ENCODE measurements at regions not wholly inside any gene's neighbourhood (a gene's known extent, or its start where the extent isn't known, plus 50 kb on each side); places are given as distances from the start of the nearest gene placed in this dataset.

DNA sequence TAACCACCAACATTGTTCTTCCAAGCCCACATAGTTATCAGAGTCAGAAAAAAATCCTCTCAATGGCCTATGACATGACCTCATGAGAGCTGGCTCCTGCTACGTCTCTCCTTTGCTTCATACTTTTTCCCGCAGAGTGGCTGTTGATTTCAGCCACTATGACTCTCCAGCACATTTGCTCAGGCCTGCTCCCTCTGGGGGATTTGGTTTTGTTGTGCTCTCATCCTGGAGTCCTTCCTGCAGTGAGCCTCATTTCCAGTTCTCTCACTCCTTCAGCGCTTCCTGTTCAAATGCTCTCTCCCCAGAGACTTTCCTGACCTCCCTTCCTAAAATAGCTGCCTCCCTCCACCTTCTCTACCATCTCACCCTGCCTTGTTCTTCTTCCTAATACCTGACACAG is 72.0 kb upstream of the USP29 start:
- H3K4me1 ChIP-seq (ENCODE audit: insufficient read depth): no peaks in the 10 kb centered on the region
- in situ Hi-C loops (cut with MboI): no loop called here
- no peak overlapping the region for H3K9ac ChIP-seq
- H3K4me2 ChIP-seq (ENCODE audit: unreplicated experiment): no peak overlapping the region
- no peak for DNase-seq
- H3K27ac ChIP-seq: no peak overlapping the region
- no peaks in the 10 kb centered on the region for H3K27me3 ChIP-seq (replicated peaks; ENCODE audit: insufficient read depth)
- no peaks in the 10 kb centered on the region for H3K9me2 ChIP-seq (ENCODE audit: insufficient read depth)
- TF ChIP-seq EZH2 (IDR thresholded peaks at IDR 0.05; ENCODE audit: insufficient read depth, poor library complexity, severe bottlenecking) (no peak), EZH2phosphoT487 (IDR thresholded peaks at IDR 0.05; ENCODE audit: insufficient read depth, low read depth) (no peak)
- no peaks in the 10 kb centered on the region for H4K20me1 ChIP-seq (ENCODE audit: insufficient read depth)
- 10 to 13% methylated on average over 3 of the region's 3 CpGs for WGBS, 2 experiments (ENCODE audit: low coverage in 1 of 2, low lambda C conversion rate in 2 of 2, missing lambda C conversion rate in 2 of 2)
- no peak overlapping the region for H2AFZ ChIP-seq
- no peaks in the 10 kb centered on the region for H3F3A ChIP-seq (ENCODE audit: insufficient read depth)
- no peaks in the 10 kb centered on the region for H3K79me2 ChIP-seq (ENCODE audit: insufficient read depth)
- no peak overlapping the region for H3K4me3 ChIP-seq
- H3K9me3 ChIP-seq (ENCODE audit: low read depth): no peaks in the 10 kb centered on the region
- no peaks in the 10 kb centered on the region for H3K36me3 ChIP-seq (ENCODE audit: low read depth)

DNA sequence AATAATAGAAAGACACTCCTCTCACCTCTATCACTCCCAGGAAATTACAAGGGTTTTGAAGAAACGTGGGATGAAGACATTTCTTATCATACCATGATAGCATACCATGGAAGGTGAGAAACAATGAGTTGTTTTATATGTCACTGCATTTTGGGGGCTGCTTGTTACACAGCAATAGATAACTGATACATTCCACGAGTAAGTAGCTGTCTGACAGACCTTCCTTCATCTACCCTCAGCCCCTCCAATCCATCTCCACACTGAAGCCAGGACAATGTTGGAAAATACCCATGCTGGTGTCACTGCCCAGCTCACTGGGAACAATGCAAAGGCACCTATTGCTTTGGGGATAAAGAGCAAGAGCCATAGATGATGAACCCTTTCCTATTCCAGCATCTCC is 68.9 kb upstream of the USP29 start:
- Histone ChIP-seq H3K79me2 (ENCODE audit: insufficient read depth) (no peaks in the 10 kb centered on the region), H3K27ac (no peak overlapping the region), H2AFZ (no peak overlapping the region), H3K9me3 (ENCODE audit: low read depth) (no peaks in the 10 kb centered on the region), H3K27me3 (replicated peaks; ENCODE audit: insufficient read depth) (no peaks in the 10 kb centered on the region), H3K4me3 (no peak overlapping the region), H3K9ac (no peak overlapping the region), H3K36me3 (ENCODE audit: low read depth) (no peaks in the 10 kb centered on the region), H3F3A (ENCODE audit: insufficient read depth) (no peaks in the 10 kb centered on the region), H3K9me2 (ENCODE audit: insufficient read depth) (no peaks in the 10 kb centered on the region), H3K4me1 (ENCODE audit: insufficient read depth) (no peaks in the 10 kb centered on the region), H4K20me1 (ENCODE audit: insufficient read depth) (no peaks in the 10 kb centered on the region), H3K4me2 (ENCODE audit: unreplicated experiment) (no peak overlapping the region)
- in situ Hi-C loops (cut with MboI): no loop called here
- TF ChIP-seq EZH2phosphoT487 (IDR thresholded peaks at IDR 0.05; ENCODE audit: insufficient read depth, low read depth) (no peak), EZH2 (IDR thresholded peaks at IDR 0.05; ENCODE audit: insufficient read depth, poor library complexity, severe bottlenecking) (no peak)
- DNase-seq: no peak
- 3 to 6% methylated on average over 2 of the region's 2 CpGs for WGBS, 2 experiments (ENCODE audit: low coverage in 1 of 2, low lambda C conversion rate in 2 of 2, missing lambda C conversion rate in 2 of 2)

GRCh38 chr19:57052081-57052480 is 67.7 kb upstream of the USP29 start:
- Histone ChIP-seq H4K20me1 (ENCODE audit: insufficient read depth) (no peaks in the 10 kb centered on the region), H3K4me3 (no peak overlapping the region), H3F3A (ENCODE audit: insufficient read depth) (no peaks in the 10 kb centered on the region), H2AFZ (no peak overlapping the region), H3K27me3 (replicated peaks; ENCODE audit: insufficient read depth) (no peaks in the 10 kb centered on the region), H3K9me2 (ENCODE audit: insufficient read depth) (no peaks in the 10 kb centered on the region), H3K4me1 (ENCODE audit: insufficient read depth) (no peaks in the 10 kb centered on the region), H3K27ac (no peak overlapping the region), H3K9me3 (ENCODE audit: low read depth) (no peaks in the 10 kb centered on the region), H3K4me2 (ENCODE audit: unreplicated experiment) (no peak overlapping the region), H3K79me2 (ENCODE audit: insufficient read depth) (no peaks in the 10 kb centered on the region), H3K36me3 (ENCODE audit: low read depth) (no peaks in the 10 kb centered on the region), H3K9ac (no peak overlapping the region)
- DNase-seq: no peak
- 2 to 6% methylated on average over 3 of the region's 3 CpGs for WGBS, 2 experiments (ENCODE audit: low coverage in 1 of 2, low lambda C conversion rate in 2 of 2, missing lambda C conversion rate in 2 of 2)
- TF ChIP-seq EZH2 (IDR thresholded peaks at IDR 0.05; ENCODE audit: insufficient read depth, poor library complexity, severe bottlenecking) (no peak), EZH2phosphoT487 (IDR thresholded peaks at IDR 0.05; ENCODE audit: insufficient read depth, low read depth) (no peak)
- in situ Hi-C loops (cut with MboI): no loop called here

DNA sequence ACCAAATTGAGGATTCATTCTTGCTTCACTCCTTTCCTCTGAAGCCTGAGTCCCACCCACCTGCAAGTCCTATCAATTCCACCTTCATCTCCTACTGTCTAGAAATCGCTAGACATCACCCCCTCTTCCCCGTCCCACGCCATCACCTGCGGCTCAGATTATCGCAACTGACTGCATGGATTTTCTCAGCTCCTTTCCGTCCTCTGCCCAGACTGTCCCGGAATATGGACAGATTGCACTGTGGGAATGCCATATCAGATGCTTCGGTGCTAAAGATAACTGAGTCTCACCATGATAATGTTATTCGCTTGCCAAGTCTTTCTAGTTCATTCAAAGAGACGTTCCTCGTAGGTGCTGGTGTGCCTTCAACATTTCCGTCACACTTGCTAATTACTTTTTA is 66.4 kb upstream of the USP29 start:
- Histone ChIP-seq H3K4me2 (ENCODE audit: unreplicated experiment) (no peak overlapping the region), H3K4me1 (ENCODE audit: insufficient read depth) (no peaks in the 10 kb centered on the region), H3K27ac (no peak overlapping the region), H3K36me3 (ENCODE audit: low read depth) (no peaks in the 10 kb centered on the region), H3K4me3 (no peak overlapping the region), H3K9me3 (ENCODE audit: low read depth) (no peaks in the 10 kb centered on the region), H3K9ac (no peak overlapping the region), H3K27me3 (replicated peaks; ENCODE audit: insufficient read depth) (no peaks in the 10 kb centered on the region), H4K20me1 (ENCODE audit: insufficient read depth) (no peaks in the 10 kb centered on the region), H3F3A (ENCODE audit: insufficient read depth) (no peaks in the 10 kb centered on the region), H3K79me2 (ENCODE audit: insufficient read depth) (no peaks in the 10 kb centered on the region), H3K9me2 (ENCODE audit: insufficient read depth) (no peaks in the 10 kb centered on the region), H2AFZ (no peak overlapping the region)
- WGBS, 2 experiments (ENCODE audit: low coverage in 1 of 2, low lambda C conversion rate in 2 of 2, missing lambda C conversion rate in 2 of 2): 55 to 56% methylated on average over 12 of the region's 12 CpGs
- no peak for DNase-seq
- in situ Hi-C loops (cut with MboI): no loop called here
- no peak for TF ChIP-seq EZH2 (IDR thresholded peaks at IDR 0.05; ENCODE audit: insufficient read depth, poor library complexity, severe bottlenecking)
- no peak for TF ChIP-seq EZH2phosphoT487 (IDR thresholded peaks at IDR 0.05; ENCODE audit: insufficient read depth, low read depth)

DNA sequence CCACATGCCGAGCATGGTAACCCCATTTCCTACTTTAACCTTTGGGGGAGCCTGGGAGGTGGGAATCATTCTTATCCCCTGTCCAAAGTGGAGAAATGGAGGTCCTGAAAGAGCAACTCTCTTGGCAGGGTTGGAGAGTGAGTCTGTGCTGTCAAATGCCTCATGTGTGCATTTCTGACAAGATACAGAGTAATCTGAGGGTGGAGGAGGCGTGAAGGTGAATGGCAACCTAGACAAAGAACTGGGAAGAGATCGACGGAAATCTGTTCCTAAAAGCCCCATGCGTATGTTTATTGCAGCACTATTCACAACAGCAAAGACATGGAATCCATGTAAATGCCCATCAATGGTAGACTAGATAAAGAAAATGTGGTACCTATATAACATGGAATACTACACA is 63.8 kb upstream of the USP29 start:
- no peak overlapping the region for H2AFZ ChIP-seq
- H3K4me2 ChIP-seq (ENCODE audit: unreplicated experiment): no peak overlapping the region
- no peak overlapping the region for H3K27ac ChIP-seq
- H3K27me3 ChIP-seq (replicated peaks; ENCODE audit: insufficient read depth): no peaks in the 10 kb centered on the region
- H3K4me1 ChIP-seq (ENCODE audit: insufficient read depth): no peaks in the 10 kb centered on the region
- H3K4me3 ChIP-seq: no peak overlapping the region
- H3F3A ChIP-seq (ENCODE audit: insufficient read depth): no peaks in the 10 kb centered on the region
- DNase-seq: no peak
- H3K36me3 ChIP-seq (ENCODE audit: low read depth): no peaks in the 10 kb centered on the region
- H3K9ac ChIP-seq: no peak overlapping the region
- TF ChIP-seq EZH2 (IDR thresholded peaks at IDR 0.05; ENCODE audit: insufficient read depth, poor library complexity, severe bottlenecking): no peak
- no peak for TF ChIP-seq EZH2phosphoT487 (IDR thresholded peaks at IDR 0.05; ENCODE audit: insufficient read depth, low read depth)
- no peaks in the 10 kb centered on the region for H3K9me3 ChIP-seq (ENCODE audit: low read depth)
- 40 to 57% methylated on average over 5 of the region's 5 CpGs for WGBS, 2 experiments (ENCODE audit: low coverage in 1 of 2, low lambda C conversion rate in 2 of 2, missing lambda C conversion rate in 2 of 2)
- H3K79me2 ChIP-seq (ENCODE audit: insufficient read depth): no peaks in the 10 kb centered on the region
- in situ Hi-C loops (cut with MboI): no loop called here
- no peaks in the 10 kb centered on the region for H3K9me2 ChIP-seq (ENCODE audit: insufficient read depth)
- no peaks in the 10 kb centered on the region for H4K20me1 ChIP-seq (ENCODE audit: insufficient read depth)

Data from GM23248 (cell line).